NCI-H524 (cell line): ENCODE measurements at regions not wholly inside any gene's neighbourhood (a gene's known extent, or its start where the extent isn't known, plus 50 kb on each side); places are given as distances from the start of the nearest gene placed in this dataset.
A peak's percentile ranks its signal among the peaks of the same experiment; 100 is the strongest.

Source experiments
- DNase-seq, 2 experiments: peaks; one replicate each; lab custom pipeline; 2025; lab: John Stamatoyannopoulos, UW

DNA sequence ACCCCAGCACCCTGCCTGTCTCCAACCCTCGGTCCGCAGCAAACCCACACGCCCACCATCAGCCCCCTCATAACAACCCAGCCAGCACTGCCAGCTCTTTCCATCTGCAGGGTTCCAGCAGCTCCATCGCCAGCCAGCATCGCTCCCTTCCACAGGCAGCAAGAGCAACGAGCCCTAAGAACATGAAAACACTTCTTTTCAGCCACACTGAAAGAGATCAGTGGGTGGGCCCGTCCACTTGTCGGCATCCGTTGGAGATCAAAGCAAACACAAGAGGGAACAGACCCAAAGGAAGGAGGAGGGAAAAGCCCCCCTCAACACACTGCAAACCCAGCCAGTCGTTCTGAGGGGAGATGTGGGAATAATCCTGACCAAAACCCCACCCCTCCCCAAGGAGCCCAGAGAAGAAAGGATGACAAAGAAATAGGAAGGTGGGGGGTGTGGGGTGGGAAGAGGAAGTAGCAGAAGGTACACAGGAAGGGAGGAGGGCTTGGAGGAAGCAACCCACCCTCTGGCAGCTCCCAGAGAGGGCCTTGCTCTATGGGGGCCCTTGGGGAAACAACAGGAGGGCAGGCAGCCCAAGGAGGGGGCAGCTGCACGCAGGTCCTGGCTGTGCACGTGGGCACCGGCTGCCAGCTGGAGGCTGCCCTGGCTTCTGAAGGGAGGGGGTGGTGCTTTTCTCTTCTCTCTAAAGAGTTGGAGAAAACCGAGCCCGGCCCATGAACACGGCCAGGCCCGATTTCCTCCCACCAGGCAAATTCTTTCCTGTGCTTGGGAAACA lies 473.6 kb upstream of the PROK2 start:
- peak; percentile 87 to 95 for DNase-seq

GRCh38 chr3:72257738-72258137 lies 472.8 kb upstream of the PROK2 start:
- DNase-seq = no peak

- DNase-seq = no peak
Measured at GRCh38 chr3:72257203-72257602, 472.3 kb upstream of the PROK2 start.

DNA sequence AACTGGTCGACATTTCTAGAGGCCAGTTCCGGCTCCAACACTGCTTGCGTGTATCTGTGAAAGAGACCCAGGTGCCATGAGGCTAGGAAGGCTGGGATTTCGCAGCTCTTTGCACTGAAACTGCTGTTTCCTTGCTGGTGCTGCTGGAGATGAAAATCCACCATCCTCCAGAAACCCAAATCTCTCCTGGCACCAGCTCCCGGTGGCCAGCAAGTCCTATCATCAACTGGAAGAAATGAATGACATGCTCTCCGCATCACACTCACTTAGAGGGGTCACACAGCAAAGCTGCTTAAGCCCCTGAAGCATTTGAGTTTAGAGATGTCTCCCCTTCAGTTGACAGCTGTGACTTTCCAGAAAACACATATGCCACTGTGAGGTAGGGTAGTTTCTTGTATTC lies 471.8 kb upstream of the PROK2 start:
- peak; percentile 26 to 66 for DNase-seq

GRCh38 chr3:72255791-72256559 lies 471.0 kb upstream of the PROK2 start:
- peak in 1 of 2 experiments; percentile 69 for DNase-seq

- no peak for DNase-seq
Measured at GRCh38 chr3:72255191-72255590, 470.2 kb upstream of the PROK2 start.

- DNase-seq = no peak
Measured at GRCh38 chr3:72254483-72254882, 469.5 kb upstream of the PROK2 start.

DNA sequence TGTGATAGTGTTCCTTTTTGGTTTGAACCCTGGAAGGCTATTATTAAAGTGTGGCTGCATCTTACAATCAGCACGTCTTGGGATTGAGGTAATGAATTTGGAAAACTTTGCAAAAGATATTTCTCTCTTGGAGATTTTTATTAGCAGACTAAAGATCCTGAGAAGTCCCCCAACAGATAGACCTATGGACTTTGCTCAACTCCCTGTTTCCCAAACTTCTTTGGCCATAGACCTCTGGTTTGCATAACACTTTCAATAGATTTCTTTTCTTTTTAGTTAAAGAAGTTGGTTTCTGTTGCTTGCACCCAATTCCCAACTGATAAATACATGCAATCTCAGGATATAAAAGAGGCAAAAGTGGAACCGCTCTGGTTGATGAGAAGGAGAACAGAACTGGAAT lies 465.8 kb upstream of the PROK2 start:
- DNase-seq = no peak

- no peak for DNase-seq
Measured at GRCh38 chr3:72248869-72249268, 463.9 kb upstream of the PROK2 start.

DNA sequence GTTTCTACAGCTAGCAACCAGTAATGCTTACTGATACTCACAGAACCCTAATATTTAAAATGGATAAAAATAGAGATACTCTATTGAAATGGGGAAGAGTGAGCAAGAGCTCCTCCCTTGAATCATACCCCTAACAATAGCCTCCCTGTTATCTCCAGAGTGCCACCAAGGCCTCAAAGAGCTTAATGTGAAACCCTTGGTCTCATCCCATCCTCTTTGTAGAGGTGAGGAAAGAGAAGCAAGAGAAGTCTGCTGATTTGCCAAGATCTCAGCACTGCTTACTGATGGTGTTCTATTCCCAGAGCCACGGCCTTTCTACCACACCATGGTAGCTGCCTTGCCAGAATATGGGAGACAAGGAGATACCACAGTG lies 463.4 kb upstream of the PROK2 start:
- DNase-seq = no peak

DNA sequence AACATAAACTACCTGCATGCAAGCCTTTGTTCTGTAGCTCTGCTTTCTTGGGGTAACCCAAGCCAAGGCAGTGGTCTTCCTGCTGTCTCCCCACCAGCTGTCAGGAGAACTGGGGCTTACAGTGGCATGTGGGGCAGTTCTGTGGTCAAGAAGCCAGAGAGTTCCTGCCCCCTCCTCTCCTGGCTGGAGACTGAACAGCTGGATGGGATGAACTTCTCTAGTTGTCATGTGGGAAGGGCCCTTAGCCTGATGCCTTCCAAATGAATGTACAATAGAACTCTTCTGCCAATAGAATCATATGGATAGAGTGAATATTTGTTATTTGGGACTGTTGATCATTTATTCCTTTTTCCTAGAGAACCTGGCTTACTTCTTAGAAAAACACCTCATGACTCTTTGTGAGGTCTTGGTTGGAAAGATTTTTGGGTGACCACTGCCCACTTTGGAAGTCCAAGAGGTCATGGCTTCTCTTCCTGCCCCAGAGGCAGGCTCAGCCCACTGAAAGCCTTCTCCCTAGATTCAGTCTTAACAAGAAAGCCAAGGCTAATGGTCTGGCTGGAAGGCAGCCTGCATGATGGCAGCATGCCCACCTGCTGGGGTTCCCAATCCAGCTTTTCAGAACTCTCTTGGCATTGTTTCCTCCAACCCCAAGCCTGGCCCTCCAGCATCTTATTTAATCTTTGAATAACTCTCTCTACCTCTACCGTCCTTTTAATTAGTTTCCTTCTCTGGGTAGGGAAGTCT lies 462.9 kb upstream of the PROK2 start:
- no peak for DNase-seq

DNA sequence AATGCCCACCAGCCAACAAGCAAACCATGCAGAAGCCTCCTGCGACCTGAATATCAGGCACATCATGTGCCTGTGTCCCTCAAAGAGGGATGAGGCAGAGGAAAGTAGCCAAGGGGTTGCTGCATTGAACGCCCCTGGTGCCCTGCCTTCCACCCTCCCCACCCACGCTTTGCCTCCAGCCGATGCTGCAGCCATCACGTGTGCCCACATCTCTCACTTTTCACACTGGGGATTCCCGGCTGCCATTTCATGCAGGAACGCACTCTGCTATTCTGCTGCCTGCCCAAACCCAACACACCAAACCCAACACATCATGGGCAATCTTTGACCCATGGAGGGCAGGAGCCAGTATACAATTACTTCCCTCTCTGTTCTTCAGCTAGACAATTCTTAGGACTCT lies 462.2 kb upstream of the PROK2 start:
- DNase-seq = no peak

- DNase-seq = no peak
Measured at GRCh38 chr3:72246685-72247084, 461.7 kb upstream of the PROK2 start.

DNA sequence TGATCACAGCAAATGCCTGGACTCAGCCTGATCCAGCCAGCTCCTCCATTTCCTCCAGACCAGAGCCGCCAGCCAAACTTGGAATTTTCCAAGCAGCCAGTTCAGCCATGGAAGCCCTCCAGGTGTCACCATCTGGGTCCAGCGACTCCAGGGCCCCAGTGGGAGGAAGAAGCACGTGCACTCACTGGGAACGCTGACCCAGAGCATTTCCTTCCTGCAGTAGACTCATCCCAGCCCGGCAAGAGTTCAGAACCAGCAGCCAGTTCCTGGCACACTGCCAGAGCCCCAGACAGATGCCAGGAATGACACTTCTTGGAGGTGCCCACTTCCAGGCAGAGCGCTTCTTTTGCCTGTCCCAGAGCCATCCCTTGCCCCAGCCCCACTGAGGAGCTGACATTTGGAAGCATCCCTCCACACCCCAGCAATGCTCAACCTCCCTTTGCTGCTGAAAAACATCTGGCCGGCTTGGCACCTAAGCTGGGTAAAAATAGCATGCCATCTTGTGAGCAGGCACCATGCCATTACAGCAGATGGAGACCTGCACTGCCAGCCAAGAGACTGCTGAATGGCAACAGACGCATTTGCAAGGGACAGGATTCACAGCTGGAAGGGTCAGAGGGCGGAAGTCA lies 460.3 kb upstream of the PROK2 start:
- DNase-seq = peak; percentile 46 to 74

- no peak for DNase-seq
Measured at GRCh38 chr3:72244396-72244795, 459.4 kb upstream of the PROK2 start.

DNA sequence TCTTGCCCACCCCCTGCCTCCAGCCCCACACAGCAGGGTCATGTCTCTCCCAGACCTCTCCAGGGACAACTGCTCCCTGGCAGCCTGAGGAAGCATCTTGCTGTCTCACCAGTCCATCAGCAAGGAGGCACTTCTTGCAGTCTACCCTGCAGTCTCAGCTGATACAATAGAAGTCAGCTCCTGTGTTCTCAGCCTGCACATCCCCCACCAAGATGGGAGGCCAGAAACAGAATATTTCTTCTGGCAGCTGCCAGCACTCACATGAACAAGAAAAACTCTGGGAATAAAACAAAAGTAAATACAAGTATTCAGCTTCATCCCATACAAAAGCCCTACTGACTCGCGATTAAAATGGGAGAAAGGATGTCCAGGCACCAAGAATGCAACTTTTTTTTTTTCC lies 457.4 kb upstream of the PROK2 start:
- no peak for DNase-seq

- no peak for DNase-seq
Measured at GRCh38 chr3:72241525-72241924, 456.6 kb upstream of the PROK2 start.

GRCh38 chr3:72240531-72240930 lies 455.6 kb upstream of the PROK2 start:
- no peak for DNase-seq

DNA sequence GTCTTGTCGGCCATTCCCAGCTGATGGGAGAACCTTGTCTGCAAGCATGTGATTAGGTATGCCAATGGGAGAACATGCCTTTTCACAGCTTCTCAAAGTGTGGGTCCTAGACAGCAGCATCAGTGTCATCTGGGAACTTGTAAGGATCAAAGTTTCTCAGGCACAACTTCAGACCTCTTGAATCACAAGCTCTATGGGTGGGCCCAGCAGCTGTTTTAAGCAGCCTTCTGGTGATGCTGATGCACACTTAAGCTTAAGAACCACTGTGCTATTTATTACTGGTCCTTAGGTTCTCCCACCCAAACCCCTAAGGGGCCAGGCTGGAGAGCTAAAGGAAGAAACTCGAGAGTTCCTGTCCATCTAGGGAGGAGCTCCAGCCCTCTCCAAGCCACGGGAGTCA lies 453.9 kb upstream of the PROK2 start:
- DNase-seq = peak in 1 of 2 experiments; percentile 37

GRCh38 chr3:72238010-72238691 lies 453.2 kb upstream of the PROK2 start:
- DNase-seq = no peak

GRCh38 chr3:72237679-72238009 lies 452.7 kb upstream of the PROK2 start:
- no peak for DNase-seq

GRCh38 chr3:72234391-72234790 lies 449.4 kb upstream of the PROK2 start:
- no peak for DNase-seq
